ENCODE measurements at regions not wholly inside any gene's neighbourhood (a gene's known extent, or its start where the extent isn't known, plus 50 kb on each side); places are given as distances from the start of the nearest gene placed in this dataset.

- Mint-ChIP-seq H3K36me3 (ENCODE audit: low read depth) (no peaks in the 10 kb centered on the region), H3K27ac (ENCODE audit: unreplicated experiment) (no peak overlapping the region), H3K9me3 (ENCODE audit: low read depth) (peaks cover 2% of the 10 kb centered on the region), H3K4me1 (ENCODE audit: low read depth) (no peaks in the 10 kb centered on the region), H3K27me3 (ENCODE audit: low read depth) (no peaks in the 10 kb centered on the region), H3K4me3 (ENCODE audit: unreplicated experiment) (no peak overlapping the region)
- TF ChIP-seq, protein P1, sequence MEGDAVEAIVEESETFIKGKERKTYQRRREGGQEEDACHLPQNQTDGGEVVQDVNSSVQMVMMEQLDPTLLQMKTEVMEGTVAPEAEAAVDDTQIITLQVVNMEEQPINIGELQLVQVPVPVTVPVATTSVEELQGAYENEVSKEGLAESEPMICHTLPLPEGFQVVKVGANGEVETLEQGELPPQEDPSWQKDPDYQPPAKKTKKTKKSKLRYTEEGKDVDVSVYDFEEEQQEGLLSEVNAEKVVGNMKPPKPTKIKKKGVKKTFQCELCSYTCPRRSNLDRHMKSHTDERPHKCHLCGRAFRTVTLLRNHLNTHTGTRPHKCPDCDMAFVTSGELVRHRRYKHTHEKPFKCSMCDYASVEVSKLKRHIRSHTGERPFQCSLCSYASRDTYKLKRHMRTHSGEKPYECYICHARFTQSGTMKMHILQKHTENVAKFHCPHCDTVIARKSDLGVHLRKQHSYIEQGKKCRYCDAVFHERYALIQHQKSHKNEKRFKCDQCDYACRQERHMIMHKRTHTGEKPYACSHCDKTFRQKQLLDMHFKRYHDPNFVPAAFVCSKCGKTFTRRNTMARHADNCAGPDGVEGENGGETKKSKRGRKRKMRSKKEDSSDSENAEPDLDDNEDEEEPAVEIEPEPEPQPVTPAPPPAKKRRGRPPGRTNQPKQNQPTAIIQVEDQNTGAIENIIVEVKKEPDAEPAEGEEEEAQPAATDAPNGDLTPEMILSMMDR (IDR thresholded peaks at IDR 0.05) = no peak
- DNase-seq (ENCODE audit: low spot score) = no peak
These were observed 497.2 kb upstream of the CDH5 start for GRCh38 chr16:65869261-65869660.

DNA sequence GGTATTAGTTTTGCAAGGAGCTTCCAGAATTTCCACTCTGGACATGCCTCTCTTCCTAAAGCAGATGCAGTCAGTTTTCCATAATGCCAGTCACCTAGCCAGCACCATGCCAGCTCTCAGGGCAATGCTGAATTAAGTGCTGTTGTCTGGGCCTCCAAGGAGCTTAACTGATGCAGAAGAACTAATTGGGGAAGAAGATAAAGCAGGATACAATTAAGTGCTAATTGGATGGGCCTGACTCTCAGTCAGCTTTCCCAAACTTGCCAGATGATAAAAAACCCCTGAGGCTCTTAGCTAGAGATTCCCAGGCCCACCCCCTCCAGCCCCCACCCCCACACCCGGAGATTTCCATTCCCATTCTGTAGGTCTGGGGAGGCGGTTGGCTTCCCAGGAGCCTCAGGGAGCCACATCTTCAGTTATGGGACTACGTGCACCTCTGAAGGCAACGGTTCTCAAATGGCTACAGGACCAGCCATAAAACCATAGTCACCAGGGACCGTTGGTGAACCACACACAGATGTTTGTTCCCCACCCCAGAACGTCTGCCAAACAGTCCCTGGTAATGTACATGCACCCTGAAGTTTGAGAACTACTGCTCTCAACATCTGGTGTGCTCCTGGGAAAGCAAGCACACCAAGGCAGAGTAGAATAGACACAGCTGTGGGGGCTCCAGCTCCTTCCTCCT is 499.1 kb upstream of the CDH5 start:
- Mint-ChIP-seq H3K4me3 (ENCODE audit: unreplicated experiment) (no peak overlapping the region), H3K36me3 (ENCODE audit: low read depth) (no peaks in the 10 kb centered on the region), H3K9me3 (ENCODE audit: low read depth) (peaks cover 3% of the 10 kb centered on the region), H3K27ac (ENCODE audit: unreplicated experiment) (no peak overlapping the region), H3K4me1 (ENCODE audit: low read depth) (no peaks in the 10 kb centered on the region), H3K27me3 (ENCODE audit: low read depth) (no peaks in the 10 kb centered on the region)
- TF ChIP-seq, protein P1 (IDR thresholded peaks at IDR 0.05) = no peak
- DNase-seq (ENCODE audit: low spot score) = no peak

DNA sequence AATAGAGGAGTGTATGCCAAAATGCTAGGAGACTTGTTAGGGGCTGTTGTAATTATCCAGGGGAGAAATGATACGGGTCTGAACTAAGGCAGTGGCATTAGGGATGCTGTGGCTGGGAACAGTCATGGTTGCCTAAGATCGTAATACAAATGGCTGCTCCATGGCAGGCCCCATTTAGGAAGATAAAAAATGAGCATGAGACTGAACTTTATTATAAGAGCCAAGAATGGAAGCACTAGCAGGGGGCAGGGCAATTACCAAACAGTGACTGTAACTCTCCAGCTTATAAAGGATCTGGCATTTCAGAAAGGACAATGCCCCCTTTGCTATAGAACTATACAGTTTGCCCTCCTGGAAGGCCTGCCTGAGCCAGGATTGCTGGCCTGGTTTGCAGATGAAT is 503.3 kb upstream of the CDH5 start:
- Mint-ChIP-seq H3K4me1 (ENCODE audit: low read depth) (no peaks in the 10 kb centered on the region), H3K4me3 (ENCODE audit: unreplicated experiment) (no peak overlapping the region), H3K9me3 (ENCODE audit: low read depth) (peaks cover 3% of the 10 kb centered on the region), H3K27ac (ENCODE audit: unreplicated experiment) (no peak overlapping the region), H3K36me3 (ENCODE audit: low read depth) (no peaks in the 10 kb centered on the region), H3K27me3 (ENCODE audit: low read depth) (no peaks in the 10 kb centered on the region)
- no peak for DNase-seq (ENCODE audit: low spot score)
- TF ChIP-seq, protein P1 (IDR thresholded peaks at IDR 0.05) = no peak

DNA sequence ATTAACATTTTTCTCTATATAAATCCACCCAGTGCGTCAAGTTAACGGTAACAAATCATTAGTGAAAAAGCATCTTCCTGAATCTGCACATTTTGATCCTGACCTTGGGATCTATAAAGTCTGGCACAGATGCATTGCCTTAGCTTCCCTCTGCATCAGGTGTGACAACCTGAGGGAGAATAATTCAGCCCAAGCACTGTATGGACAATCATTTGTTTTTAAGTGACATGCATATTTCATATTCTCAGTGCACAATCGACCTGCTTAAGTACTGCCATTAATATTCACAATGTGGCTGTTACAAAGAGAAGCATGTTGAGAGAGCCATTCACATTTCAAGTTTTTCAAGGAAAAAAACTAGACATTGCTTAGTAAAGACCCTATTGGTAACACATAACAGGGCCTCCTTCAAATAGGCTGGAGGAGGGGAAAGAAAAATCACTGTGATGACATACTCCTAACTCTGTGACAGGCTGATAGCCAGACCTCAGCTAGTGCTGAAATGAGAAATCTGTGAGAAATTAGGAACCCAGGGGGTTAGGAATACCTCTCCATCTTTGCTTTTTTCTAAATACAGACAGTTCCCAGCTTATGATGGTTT is 505.3 kb upstream of the CDH5 start:
- H3K4me1 Mint-ChIP-seq (ENCODE audit: low read depth) = no peaks in the 10 kb centered on the region
- H3K36me3 Mint-ChIP-seq (ENCODE audit: low read depth) = no peaks in the 10 kb centered on the region
- no peak overlapping the region for H3K4me3 Mint-ChIP-seq (ENCODE audit: unreplicated experiment)
- H3K9me3 Mint-ChIP-seq (ENCODE audit: low read depth) = peaks cover 3% of the 10 kb centered on the region
- no peak for DNase-seq (ENCODE audit: low spot score)
- no peaks in the 10 kb centered on the region for H3K27me3 Mint-ChIP-seq (ENCODE audit: low read depth)
- H3K27ac Mint-ChIP-seq (ENCODE audit: unreplicated experiment) = no peak overlapping the region
- TF ChIP-seq, protein P1 (IDR thresholded peaks at IDR 0.05) = no peak

GRCh38 chr16:65855171-65856145 is 511.0 kb upstream of the CDH5 start:
- DNase-seq (ENCODE audit: low spot score) = no peak
- H3K36me3 Mint-ChIP-seq (ENCODE audit: low read depth) = no peaks in the 10 kb centered on the region
- TF ChIP-seq, protein P1 (IDR thresholded peaks at IDR 0.05) = no peak
- H3K4me3 Mint-ChIP-seq (ENCODE audit: unreplicated experiment) = no peak overlapping the region
- no peak overlapping the region for H3K27ac Mint-ChIP-seq (ENCODE audit: unreplicated experiment)
- no peaks in the 10 kb centered on the region for H3K27me3 Mint-ChIP-seq (ENCODE audit: low read depth)
- H3K4me1 Mint-ChIP-seq (ENCODE audit: low read depth) = no peaks in the 10 kb centered on the region
- H3K9me3 Mint-ChIP-seq (ENCODE audit: low read depth) = peaks cover 10% of the 10 kb centered on the region
